MCF 10A (cell line): ENCODE measurements at regions not wholly inside any gene's neighbourhood (a gene's known extent, or its start where the extent isn't known, plus 50 kb on each side); places are given as distances from the start of the nearest gene placed in this dataset.
"Not testable (repeated sequence)": the region's sequence is repeated elsewhere in the genome, so short reads cannot be mapped to it uniquely, and the experiment has no call there.

ENCODE experiments used
- BruUV-seq: library from RNA; stranded (reverse); fragments of 400-500 nt; replicated peaks from 2 replicates; lab custom pipeline; 2021; lab: Mats Ljungman, UMichigan
- CTCF ChIA-PET: fragments of 300-600 bp; sonication (Branson Sonifier 250); formaldehyde crosslinking; extraction: SDS; loops from one replicate; lab custom pipeline; 2021; ENCODE audit warnings: antibody characterized with exemption, inconsistent platforms; lab: Yijun Ruan, JAX
- POLR2A ChIA-PET: fragments of 300-600, 350-650 bp; sonication (Branson Sonifier 250); formaldehyde crosslinking; extraction: SDS; loops from one replicate; lab custom pipeline; 2020; ENCODE audit warnings: antibody characterized with exemption, inconsistent platforms; lab: Yijun Ruan, JAX
- DNase-seq: peaks from one replicate; pipeline ENCODE4 v3.0.0-alpha.2; 2018; ENCODE audit not compliant: unreplicated experiment
- H3K27ac Mint-ChIP-seq: one replicate; pipeline ENCODE4 v1.8.0; 2022; ENCODE audit warnings: mild to moderate bottlenecking, low read depth, mixed read lengths; ENCODE audit not compliant: unreplicated experiment
- H3K27me3 Mint-ChIP-seq: one replicate; pipeline ENCODE4 v1.8.0; 2022; ENCODE audit warnings: mixed read lengths; ENCODE audit not compliant: insufficient read depth, unreplicated experiment
- H3K36me3 Mint-ChIP-seq: one replicate; pipeline ENCODE4 v1.8.0; 2022; ENCODE audit warnings: mild to moderate bottlenecking, moderate library complexity, mixed read lengths; ENCODE audit not compliant: insufficient read depth, unreplicated experiment
- H3K4me1 Mint-ChIP-seq: one replicate; pipeline ENCODE4 v1.8.0; 2022; ENCODE audit warnings: mixed read lengths; ENCODE audit not compliant: insufficient read depth, unreplicated experiment
- H3K4me3 Mint-ChIP-seq: one replicate; pipeline ENCODE4 v1.8.0; 2022; ENCODE audit warnings: mild to moderate bottlenecking, moderate library complexity, mixed read lengths; ENCODE audit not compliant: unreplicated experiment
- H3K9me3 Mint-ChIP-seq: one replicate; pipeline ENCODE4 v1.8.0; 2022; ENCODE audit warnings: mixed read lengths; ENCODE audit not compliant: unreplicated experiment
- CTCF ChIP-seq: fragments of 200-600 bp; IDR thresholded peaks from one replicate; pipeline ENCODE4 v1.8.0; 2022; ENCODE audit warnings: antibody characterized with exemption, mild to moderate bottlenecking; ENCODE audit not compliant: unreplicated experiment
- intact Hi-C: fragments of 100-400 bp; cut with micrococcal nuclease; formaldehyde crosslinking; loops from 2 replicates; pipeline ENCODE4 v1.14.1; 2022

GRCh38 chr2:58764338-58765104, 523.4 kb upstream of the FANCL start:
- H3K4me1 Mint-ChIP-seq: peaks cover 6% of the 10 kb centered on the region
- no peaks in the 10 kb centered on the region for H3K9me3 Mint-ChIP-seq
- BruUV-seq: no TSS peak
- H3K36me3 Mint-ChIP-seq: no peaks in the 10 kb centered on the region
- no peaks in the 10 kb centered on the region for H3K27me3 Mint-ChIP-seq
- POLR2A ChIA-PET: no interaction called here
- DNase-seq: no peak
- no peak overlapping the region for H3K27ac Mint-ChIP-seq
- TF ChIP-seq CTCF: no peak
- CTCF ChIA-PET: interaction anchor here (0.9 to 3.1 kb wide), 5 partner anchors 537 to 1817 kb away, joined by 3 to 23 read pairs (median 6); no protein-coding TSS in a partner anchor
- no peak overlapping the region for H3K4me3 Mint-ChIP-seq
- intact Hi-C loops: loop anchor here (5.0 to 10.0 kb wide), 2 partner anchors 680 to 1353 kb away; no protein-coding TSS in a partner anchor

- CTCF ChIA-PET: interaction anchor here (0.6 to 3.1 kb wide), 26 partner anchors 8 to 1882 kb away, joined by 3 to 23 read pairs (median 3); no protein-coding TSS in a partner anchor
- peak; percentile 81 for DNase-seq
- Mint-ChIP-seq H3K27me3 (no peaks in the 10 kb centered on the region), H3K9me3 (no peaks in the 10 kb centered on the region), H3K4me3 (no peak overlapping the region), H3K36me3 (no peaks in the 10 kb centered on the region), H3K27ac (no peak overlapping the region), H3K4me1 (peaks cover 6% of the 10 kb centered on the region)
- no TSS peak for BruUV-seq
- TF ChIP-seq CTCF: peak; percentile 69
- intact Hi-C loops: loop anchor here (1.0 to 10.0 kb wide), 7 partner anchors 191 to 1788 kb away; no protein-coding TSS in a partner anchor
- POLR2A ChIA-PET: interaction anchor here (0.5 kb wide), 1 partner anchor 1358 kb away, joined by 5 read pairs; no protein-coding TSS in a partner anchor
Observed at GRCh38 chr2:58762176-58762781, 521.2 kb upstream of the FANCL start.

GRCh38 chr2:58757971-58758370, 516.8 kb upstream of the FANCL start:
- DNase-seq: no peak
- POLR2A ChIA-PET: no interaction called here
- TF ChIP-seq CTCF: no peak
- intact Hi-C loops: no loop called here
- H3K27me3 Mint-ChIP-seq: no peaks in the 10 kb centered on the region
- no peak overlapping the region for H3K27ac Mint-ChIP-seq
- H3K4me3 Mint-ChIP-seq: no peak overlapping the region
- BruUV-seq: no TSS peak
- no peaks in the 10 kb centered on the region for H3K9me3 Mint-ChIP-seq
- H3K4me1 Mint-ChIP-seq: peaks cover 6% of the 10 kb centered on the region
- H3K36me3 Mint-ChIP-seq: no peaks in the 10 kb centered on the region
- CTCF ChIA-PET: no interaction called here

- no TSS peak for BruUV-seq
- no peaks in the 10 kb centered on the region for H3K27me3 Mint-ChIP-seq
- H3K4me3 Mint-ChIP-seq: no peak overlapping the region
- TF ChIP-seq CTCF: no peak
- ChIA-PET CTCF (no interaction called here), POLR2A (no interaction called here)
- H3K27ac Mint-ChIP-seq: no peak overlapping the region
- H3K4me1 Mint-ChIP-seq: no peaks in the 10 kb centered on the region
- H3K9me3 Mint-ChIP-seq: peaks cover 8% of the 10 kb centered on the region
- H3K36me3 Mint-ChIP-seq: no peaks in the 10 kb centered on the region
- no peak for DNase-seq
- intact Hi-C loops: no loop called here
Observed at GRCh38 chr2:58756336-58756735, 515.2 kb upstream of the FANCL start.

- H3K36me3 Mint-ChIP-seq, CTCF ChIA-PET, H3K4me1 Mint-ChIP-seq: not testable (repeated sequence)
Observed at GRCh38 chr2:58752507-58752906, 511.4 kb upstream of the FANCL start.

GRCh38 chr2:58751676-58752075, 510.6 kb upstream of the FANCL start:
- BruUV-seq, intact Hi-C loops, POLR2A ChIA-PET: not testable (repeated sequence)

More at GRCh38 chr2:58752507-58752906, 511.4 kb upstream of the FANCL start:
- POLR2A ChIA-PET, DNase-seq, intact Hi-C loops, H3K4me3 Mint-ChIP-seq, H3K27me3 Mint-ChIP-seq, H3K27ac Mint-ChIP-seq, H3K9me3 Mint-ChIP-seq, BruUV-seq: not testable (repeated sequence)

More at GRCh38 chr2:58751676-58752075, 510.6 kb upstream of the FANCL start:
- DNase-seq, H3K27me3 Mint-ChIP-seq, H3K27ac Mint-ChIP-seq, H3K4me1 Mint-ChIP-seq, H3K9me3 Mint-ChIP-seq, H3K4me3 Mint-ChIP-seq, H3K36me3 Mint-ChIP-seq: not testable (repeated sequence)
- CTCF ChIA-PET: interaction anchor here (0.7 kb wide), 1 partner anchor 225 kb away, joined by 3 read pairs; no protein-coding TSS in a partner anchor
